ENCODE measurements at regions not wholly inside any gene's neighbourhood (a gene's known extent, or its start where the extent isn't known, plus 50 kb on each side); places are given as distances from the start of the nearest gene placed in this dataset.

- no peak for DNase-seq
Measured at GRCh38 chr5:52419357-52419756, 368.4 kb upstream of the ITGA1 start.

- no peak for DNase-seq
Measured at GRCh38 chr5:52427615-52428014, 360.1 kb upstream of the ITGA1 start.

GRCh38 chr5:52428977-52429489 lies 358.7 kb upstream of the ITGA1 start:
- no peak for DNase-seq

- no peak for DNase-seq
Measured at GRCh38 chr5:52441768-52442167, 345.9 kb upstream of the ITGA1 start.

GRCh38 chr5:52443187-52443586 lies 344.5 kb upstream of the ITGA1 start:
- DNase-seq: no peak

GRCh38 chr5:52448111-52448510 lies 339.6 kb upstream of the ITGA1 start:
- DNase-seq: no peak

GRCh38 chr5:52449516-52449915 lies 338.2 kb upstream of the ITGA1 start:
- DNase-seq: no peak

GRCh38 chr5:52452098-52452497 lies 335.6 kb upstream of the ITGA1 start:
- no peak for DNase-seq

GRCh38 chr5:52453176-52453575 lies 334.5 kb upstream of the ITGA1 start:
- no peak for DNase-seq

- DNase-seq: no peak
Measured at GRCh38 chr5:52455920-52456319, 331.8 kb upstream of the ITGA1 start.

GRCh38 chr5:52457810-52458209 lies 329.9 kb upstream of the ITGA1 start:
- DNase-seq: no peak

GRCh38 chr5:52466113-52466512 lies 321.6 kb upstream of the ITGA1 start:
- DNase-seq: no peak

- no peak for DNase-seq
Measured at GRCh38 chr5:52466749-52467520, 320.8 kb upstream of the ITGA1 start.

- DNase-seq: no peak
Measured at GRCh38 chr5:52468976-52469375, 318.7 kb upstream of the ITGA1 start.

GRCh38 chr5:52469420-52469819 lies 318.3 kb upstream of the ITGA1 start:
- DNase-seq: no peak

GRCh38 chr5:52469835-52470234 lies 317.9 kb upstream of the ITGA1 start:
- DNase-seq: no peak

GRCh38 chr5:52476346-52476745 lies 311.4 kb upstream of the ITGA1 start:
- DNase-seq: no peak

- DNase-seq: no peak
Measured at GRCh38 chr5:52481201-52481600, 306.5 kb upstream of the ITGA1 start.

GRCh38 chr5:52481851-52482250 lies 305.9 kb upstream of the ITGA1 start:
- no peak for DNase-seq

- DNase-seq: no peak
Measured at GRCh38 chr5:52491071-52491787, 296.5 kb upstream of the ITGA1 start.

- DNase-seq: no peak
Measured at GRCh38 chr5:52491818-52492217, 295.9 kb upstream of the ITGA1 start.

GRCh38 chr5:52497133-52497693 lies 290.5 kb upstream of the ITGA1 start:
- DNase-seq: no peak

GRCh38 chr5:52498607-52499006 lies 289.1 kb upstream of the ITGA1 start:
- no peak for DNase-seq

- no peak for DNase-seq
Measured at GRCh38 chr5:52502460-52502999, 285.2 kb upstream of the ITGA1 start.
